ENCODE measurements at regions not wholly inside any gene's neighbourhood (a gene's known extent, or its start where the extent isn't known, plus 50 kb on each side); places are given as distances from the start of the nearest gene placed in this dataset.
A peak's percentile ranks its signal among the peaks of the same experiment; 100 is the strongest.

- ATAC-seq = no peak
- no peak for DNase-seq
- intact Hi-C loops (cut with micrococcal nuclease) = no loop called here
These were observed 51.8 kb upstream of the PAX1 start for GRCh38 chr20:21653628-21654027.

- no peak for ATAC-seq
- DNase-seq = no peak
- intact Hi-C loops (cut with micrococcal nuclease) = no loop called here
These were observed 62.0 kb upstream of the PAX1 start for GRCh38 chr20:21643417-21643816.

- intact Hi-C loops (cut with micrococcal nuclease) = no loop called here
- no peak for ATAC-seq
- no peak for DNase-seq
These were observed 64.9 kb upstream of the PAX1 start for GRCh38 chr20:21640556-21640955.

- intact Hi-C loops (cut with micrococcal nuclease) = no loop called here
- no peak for DNase-seq
- ATAC-seq = no peak
These were observed 71.6 kb upstream of the PAX1 start for GRCh38 chr20:21633829-21634228.

- DNase-seq (no peak), ATAC-seq (no peak)
- intact Hi-C loops (cut with micrococcal nuclease) = no loop called here
These were observed 72.8 kb upstream of the PAX1 start for GRCh38 chr20:21632735-21633053.

GRCh38 chr20:21632031-21632734 is 73.3 kb upstream of the PAX1 start:
- DNase-seq (no peak), ATAC-seq (no peak)
- intact Hi-C loops (cut with micrococcal nuclease) = no loop called here

- no peak for ATAC-seq
- intact Hi-C loops (cut with micrococcal nuclease) = no loop called here
- DNase-seq = no peak
These were observed 76.7 kb upstream of the PAX1 start for GRCh38 chr20:21628800-21629199.

- intact Hi-C loops (cut with micrococcal nuclease) = no loop called here
- ATAC-seq (no peak), DNase-seq (no peak)
These were observed 81.7 kb upstream of the PAX1 start for GRCh38 chr20:21623781-21624094.

GRCh38 chr20:21623074-21623780 is 82.2 kb upstream of the PAX1 start:
- ATAC-seq = no peak
- intact Hi-C loops (cut with micrococcal nuclease) = no loop called here

GRCh38 chr20:21622097-21622857 is 83.2 kb upstream of the PAX1 start:
- no peak for DNase-seq
- ATAC-seq = no peak
- intact Hi-C loops (cut with micrococcal nuclease) = no loop called here

More at GRCh38 chr20:21623074-21623780, 82.2 kb upstream of the PAX1 start:
- no peak for DNase-seq

- no peak for DNase-seq
- ATAC-seq = no peak
- intact Hi-C loops (cut with micrococcal nuclease) = no loop called here
These were observed 86.6 kb upstream of the PAX1 start for GRCh38 chr20:21618759-21619416.

GRCh38 chr20:21615617-21616080 is 89.8 kb upstream of the PAX1 start:
- peak; percentile 50 for DNase-seq
- intact Hi-C loops (cut with micrococcal nuclease) = no loop called here

GRCh38 chr20:21614980-21615379 is 90.5 kb upstream of the PAX1 start:
- DNase-seq (no peak), ATAC-seq (no peak)
- intact Hi-C loops (cut with micrococcal nuclease) = no loop called here

More at GRCh38 chr20:21615617-21616080, 89.8 kb upstream of the PAX1 start:
- peak; percentile 63 for ATAC-seq

GRCh38 chr20:21613512-21613911 is 92.0 kb upstream of the PAX1 start:
- DNase-seq = no peak
- no peak for ATAC-seq
- intact Hi-C loops (cut with micrococcal nuclease) = no loop called here

GRCh38 chr20:21609981-21610380 is 95.5 kb upstream of the PAX1 start:
- intact Hi-C loops (cut with micrococcal nuclease) = no loop called here
- DNase-seq (no peak), ATAC-seq (no peak)

GRCh38 chr20:21609221-21609620 is 95.4 kb upstream of the NKX2-2 start:
- ATAC-seq (no peak), DNase-seq (no peak)
- intact Hi-C loops (cut with micrococcal nuclease) = no loop called here

GRCh38 chr20:21608777-21609176 is 94.9 kb upstream of the NKX2-2 start:
- ATAC-seq (no peak), DNase-seq (no peak)
- intact Hi-C loops (cut with micrococcal nuclease) = no loop called here

- intact Hi-C loops (cut with micrococcal nuclease) = no loop called here
- peak; percentile 51 for DNase-seq
- ATAC-seq = no peak
These were observed 94.3 kb upstream of the NKX2-2 start for GRCh38 chr20:21607971-21608725.

GRCh38 chr20:21601799-21602198 is 87.9 kb upstream of the NKX2-2 start:
- DNase-seq (no peak), ATAC-seq (no peak)
- intact Hi-C loops (cut with micrococcal nuclease) = no loop called here

Measured in left ventricle myocardium superior (tissue), 1 donor.